ENCODE measurements at regions not wholly inside any gene's neighbourhood (a gene's known extent, or its start where the extent isn't known, plus 50 kb on each side); places are given as distances from the start of the nearest gene placed in this dataset.

DNA sequence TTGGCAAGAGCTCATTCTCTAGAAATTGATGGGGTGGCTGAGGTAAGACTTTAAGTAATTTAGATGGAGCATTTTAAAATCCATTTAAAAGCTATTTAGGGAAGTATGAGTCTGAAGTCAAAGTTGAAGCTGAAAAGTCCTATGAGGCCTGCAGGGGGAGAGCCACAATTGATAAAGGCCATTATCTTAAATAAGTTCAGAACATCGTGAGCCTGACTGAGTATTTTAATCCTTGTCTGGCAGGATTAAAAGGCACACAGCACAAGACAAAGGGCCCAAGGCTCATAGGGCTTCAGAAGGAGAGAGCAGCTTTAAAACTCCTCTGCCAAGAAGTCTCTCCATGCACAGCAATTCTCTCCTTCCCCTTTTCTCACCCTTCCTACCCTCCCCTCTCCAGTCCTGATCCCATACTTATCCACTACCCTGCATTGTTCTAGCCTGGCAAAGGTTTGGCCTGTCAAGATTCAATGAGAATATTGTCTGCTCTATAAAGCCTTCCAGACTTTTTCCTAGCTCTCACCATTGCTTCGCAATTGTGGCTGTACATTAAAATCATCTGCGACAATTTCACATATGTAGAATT lies 1312.9 kb downstream of the FAM181B start:
- TF ChIP-seq, protein P1, sequence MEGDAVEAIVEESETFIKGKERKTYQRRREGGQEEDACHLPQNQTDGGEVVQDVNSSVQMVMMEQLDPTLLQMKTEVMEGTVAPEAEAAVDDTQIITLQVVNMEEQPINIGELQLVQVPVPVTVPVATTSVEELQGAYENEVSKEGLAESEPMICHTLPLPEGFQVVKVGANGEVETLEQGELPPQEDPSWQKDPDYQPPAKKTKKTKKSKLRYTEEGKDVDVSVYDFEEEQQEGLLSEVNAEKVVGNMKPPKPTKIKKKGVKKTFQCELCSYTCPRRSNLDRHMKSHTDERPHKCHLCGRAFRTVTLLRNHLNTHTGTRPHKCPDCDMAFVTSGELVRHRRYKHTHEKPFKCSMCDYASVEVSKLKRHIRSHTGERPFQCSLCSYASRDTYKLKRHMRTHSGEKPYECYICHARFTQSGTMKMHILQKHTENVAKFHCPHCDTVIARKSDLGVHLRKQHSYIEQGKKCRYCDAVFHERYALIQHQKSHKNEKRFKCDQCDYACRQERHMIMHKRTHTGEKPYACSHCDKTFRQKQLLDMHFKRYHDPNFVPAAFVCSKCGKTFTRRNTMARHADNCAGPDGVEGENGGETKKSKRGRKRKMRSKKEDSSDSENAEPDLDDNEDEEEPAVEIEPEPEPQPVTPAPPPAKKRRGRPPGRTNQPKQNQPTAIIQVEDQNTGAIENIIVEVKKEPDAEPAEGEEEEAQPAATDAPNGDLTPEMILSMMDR (IDR thresholded peaks at IDR 0.05; ENCODE audit: borderline replicate concordance, extremely low read depth, insufficient read depth) = no peak
- FAIRE-seq (no peak), DNase-seq (no peak)
- no peak overlapping the region for H3K9ac ChIP-seq (ENCODE audit: low read length in 3 of 3)
- H3K27me3 ChIP-seq (ENCODE audit: control insufficient read depth, insufficient read depth, low read length) = no peaks in the 10 kb centered on the region
- H3K27ac ChIP-seq (ENCODE audit: low read depth in 2 of 2, low read length in 2 of 2) = no peak overlapping the region
- intact Hi-C loops (cut with DNase I) = no loop called here
- no peaks in the 10 kb centered on the region for H3K4me1 ChIP-seq (ENCODE audit: control insufficient read depth in 2 of 3, insufficient read depth in 2 of 3, low read depth in 1 of 3, low read length in 3 of 3)
- no peaks in the 10 kb centered on the region for H3K9me3 ChIP-seq (ENCODE audit: control insufficient read depth in 2 of 3, insufficient read depth in 1 of 3, low read length in 3 of 3)
- no peak overlapping the region for H3K4me3 ChIP-seq (ENCODE audit: low read length in 3 of 3)
- H3K36me3 ChIP-seq (ENCODE audit: control insufficient read depth in 2 of 3, insufficient read depth in 3 of 3, low read length in 3 of 3) = no peaks in the 10 kb centered on the region

DNA sequence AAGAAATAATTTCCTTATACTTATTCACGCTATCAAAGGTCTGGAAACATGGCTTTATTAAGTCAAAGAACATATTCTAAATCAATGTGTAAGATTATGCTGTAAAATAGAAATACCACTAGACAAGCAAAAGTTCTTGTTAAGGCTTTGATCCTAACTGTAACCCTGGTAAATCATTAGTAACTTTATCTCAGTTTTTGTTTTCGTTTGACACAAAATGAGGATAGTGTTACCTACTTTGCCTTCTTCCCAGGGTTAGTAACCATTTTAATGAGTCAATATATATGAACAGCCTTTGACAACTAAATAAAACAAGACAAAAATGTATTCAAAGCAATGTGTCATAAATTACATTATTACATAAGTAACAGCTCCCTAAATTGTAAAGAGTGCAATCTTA lies 1336.3 kb downstream of the FAM181B start:
- DNase-seq (peak in 2 of 5 donors; percentile 58 to 68), FAIRE-seq (no peak)
- no peaks in the 10 kb centered on the region for H3K27me3 ChIP-seq (ENCODE audit: control insufficient read depth, insufficient read depth, low read length)
- intact Hi-C loops (cut with DNase I) = no loop called here
- no peaks in the 10 kb centered on the region for H3K36me3 ChIP-seq (ENCODE audit: control insufficient read depth in 2 of 3, insufficient read depth in 3 of 3, low read length in 3 of 3)
- H3K4me1 ChIP-seq (ENCODE audit: control insufficient read depth in 2 of 3, insufficient read depth in 2 of 3, low read depth in 1 of 3, low read length in 3 of 3) = no peaks in the 10 kb centered on the region
- H3K9ac ChIP-seq (ENCODE audit: low read length in 3 of 3) = no peak overlapping the region
- H3K9me3 ChIP-seq (ENCODE audit: control insufficient read depth in 2 of 3, insufficient read depth in 1 of 3, low read length in 3 of 3) = no peaks in the 10 kb centered on the region
- H3K27ac ChIP-seq (ENCODE audit: low read depth in 2 of 2, low read length in 2 of 2) = no peak overlapping the region
- TF ChIP-seq, protein P1 (IDR thresholded peaks at IDR 0.05; ENCODE audit: borderline replicate concordance, extremely low read depth, insufficient read depth) = no peak
- H3K4me3 ChIP-seq (ENCODE audit: low read length in 3 of 3) = no peak overlapping the region

DNA sequence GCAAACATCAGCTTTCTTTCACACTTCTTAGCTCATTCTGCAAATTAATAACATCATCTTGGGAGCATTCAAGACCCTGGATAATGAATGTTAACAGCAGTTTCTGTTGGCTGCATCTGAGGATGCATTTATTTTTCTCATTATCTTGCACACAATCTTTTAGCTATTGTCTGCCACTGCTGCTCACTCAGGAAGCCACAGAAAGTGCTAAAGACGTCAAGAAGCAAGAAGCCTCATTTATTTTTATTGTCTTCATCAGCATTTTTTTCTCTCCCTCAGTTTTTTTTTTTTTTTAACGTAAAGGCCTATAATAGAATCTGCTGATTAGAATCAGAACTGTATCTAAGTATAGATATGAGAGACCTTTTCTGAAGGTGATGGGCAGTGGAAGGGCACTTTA lies 1339.4 kb downstream of the FAM181B start:
- no peak overlapping the region for H3K9ac ChIP-seq (ENCODE audit: low read length in 3 of 3)
- no peaks in the 10 kb centered on the region for H3K4me1 ChIP-seq (ENCODE audit: control insufficient read depth in 2 of 3, insufficient read depth in 2 of 3, low read depth in 1 of 3, low read length in 3 of 3)
- no peaks in the 10 kb centered on the region for H3K9me3 ChIP-seq (ENCODE audit: control insufficient read depth in 2 of 3, insufficient read depth in 1 of 3, low read length in 3 of 3)
- TF ChIP-seq, protein P1 (IDR thresholded peaks at IDR 0.05; ENCODE audit: borderline replicate concordance, extremely low read depth, insufficient read depth) = no peak
- peak in 1 of 5 donors; percentile 5 for DNase-seq
- H3K4me3 ChIP-seq (ENCODE audit: low read length in 3 of 3) = no peak overlapping the region
- H3K27me3 ChIP-seq (ENCODE audit: control insufficient read depth, insufficient read depth, low read length) = no peaks in the 10 kb centered on the region
- no peaks in the 10 kb centered on the region for H3K36me3 ChIP-seq (ENCODE audit: control insufficient read depth in 2 of 3, insufficient read depth in 3 of 3, low read length in 3 of 3)
- H3K27ac ChIP-seq (ENCODE audit: low read depth in 2 of 2, low read length in 2 of 2) = no peak overlapping the region
- FAIRE-seq = no peak
- intact Hi-C loops (cut with DNase I) = no loop called here

DNA sequence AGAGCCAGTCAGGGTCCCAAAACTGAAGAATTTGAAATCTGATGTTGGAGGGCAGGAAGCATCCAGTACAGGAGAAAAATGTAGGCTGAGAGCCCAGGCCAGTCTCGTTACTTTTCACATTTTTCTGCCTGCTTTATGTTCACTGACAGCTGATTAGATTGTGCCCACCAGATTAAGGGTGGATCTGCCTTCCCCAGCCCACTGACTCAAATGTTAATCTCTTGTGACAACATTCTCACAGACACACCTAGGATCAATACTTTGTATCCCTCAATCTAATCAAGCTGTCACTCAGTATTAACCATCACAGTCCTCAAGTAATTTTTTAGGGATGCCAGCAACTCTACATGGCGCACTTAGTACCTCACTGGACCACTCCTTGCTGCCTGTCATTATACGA lies 1345.3 kb downstream of the FAM181B start:
- H3K36me3 ChIP-seq (ENCODE audit: control insufficient read depth in 2 of 3, insufficient read depth in 3 of 3, low read length in 3 of 3) = no peaks in the 10 kb centered on the region
- H3K9ac ChIP-seq (ENCODE audit: low read length in 3 of 3) = no peak overlapping the region
- H3K4me1 ChIP-seq (ENCODE audit: control insufficient read depth in 2 of 3, insufficient read depth in 2 of 3, low read depth in 1 of 3, low read length in 3 of 3) = no peaks in the 10 kb centered on the region
- TF ChIP-seq, protein P1 (IDR thresholded peaks at IDR 0.05; ENCODE audit: borderline replicate concordance, extremely low read depth, insufficient read depth) = no peak
- H3K27ac ChIP-seq (ENCODE audit: low read depth in 2 of 2, low read length in 2 of 2) = no peak overlapping the region
- no peaks in the 10 kb centered on the region for H3K9me3 ChIP-seq (ENCODE audit: control insufficient read depth in 2 of 3, insufficient read depth in 1 of 3, low read length in 3 of 3)
- FAIRE-seq = no peak
- no peak overlapping the region for H3K4me3 ChIP-seq (ENCODE audit: low read length in 3 of 3)
- no peaks in the 10 kb centered on the region for H3K27me3 ChIP-seq (ENCODE audit: control insufficient read depth, insufficient read depth, low read length)
- intact Hi-C loops (cut with DNase I) = no loop called here
- DNase-seq = no peak
